Mucosa of descending colon (tissue), 3 donors: ENCODE measurements at regions not wholly inside any gene's neighbourhood (a gene's known extent, or its start where the extent isn't known, plus 50 kb on each side); places are given as distances from the start of the nearest gene placed in this dataset.

Source experiments
- ATAC-seq: fragments of 200-7000 bp; cut with Tn5 transposase; one replicate; pipeline ENCODE4 v1.9.1; 2020; ENCODE audit warnings: mild to moderate bottlenecking, moderate library complexity
- DNase-seq, 3 donors: peaks; one replicate each; pipeline ENCODE4 v3.0.0-alpha.2; 2020
- H3K36me3 ChIP-seq: fragments of 200-600 bp; one replicate; pipeline ENCODE4 v1.8.0; 2021; ENCODE audit warnings: low read depth, mild to moderate bottlenecking
- H3K4me1 ChIP-seq: fragments of 200-600 bp; one replicate; pipeline ENCODE4 v1.8.0; 2021; ENCODE audit warnings: low read depth, mild to moderate bottlenecking
- H3K4me3 ChIP-seq: fragments of 200-600 bp; one replicate; pipeline ENCODE4 v1.8.0; 2021; ENCODE audit warnings: mild to moderate bottlenecking
- H3K9me3 ChIP-seq: fragments of 200-600 bp; one replicate; pipeline ENCODE4 v1.8.0; 2021; ENCODE audit warnings: mild to moderate bottlenecking
- intact Hi-C, 2 donors: fragments of 100-400 bp; cut with DNase I in 1 of 2; cut with micrococcal nuclease in 1 of 2; formaldehyde crosslinking; loops; one replicate each; pipeline versions ENCODE4 v1.11.0 to v1.11.1; 2022; cut with DNase I, micrococcal nuclease
- TF ChIP-seq, protein P1 (sequence below): fragments of 200-600 bp; IDR thresholded peaks from one replicate; pipeline ENCODE4 v1.8.0; 2022; ENCODE audit warnings: antibody characterized with exemption, mild to moderate bottlenecking
- donor health status: DM: no; HTN: no; CAD: no; lungs with moderate emphysema.
- donor health status: DM: no; HTN: no; CAD: no.
- donor health status: DM: no; HTN: yes; CAD: no.

DNA sequence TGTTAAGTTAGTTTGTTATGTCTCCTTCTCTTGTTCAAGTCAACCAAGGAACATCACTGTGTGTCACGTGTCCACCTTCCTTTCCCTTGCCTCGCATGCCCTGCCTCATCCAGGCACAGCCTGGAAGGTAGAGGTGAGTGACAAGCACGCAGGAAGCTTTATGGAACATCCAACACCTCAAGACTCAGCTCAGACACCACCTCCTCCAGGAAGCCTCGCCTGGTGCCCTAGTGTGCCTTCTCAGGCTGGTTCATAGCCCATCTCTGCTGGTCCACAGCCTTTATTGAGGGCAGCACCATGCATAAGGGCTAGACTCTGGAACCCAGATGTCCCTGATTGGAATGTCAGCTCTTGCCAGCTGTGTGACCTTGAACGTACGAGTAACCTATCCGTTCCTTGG is 224.3 kb downstream of the ANKRD60 start:
- intact Hi-C loops: no loop called here
- peaks cover 6% of the 10 kb centered on the region for H3K4me1 ChIP-seq
- TF ChIP-seq, protein P1, sequence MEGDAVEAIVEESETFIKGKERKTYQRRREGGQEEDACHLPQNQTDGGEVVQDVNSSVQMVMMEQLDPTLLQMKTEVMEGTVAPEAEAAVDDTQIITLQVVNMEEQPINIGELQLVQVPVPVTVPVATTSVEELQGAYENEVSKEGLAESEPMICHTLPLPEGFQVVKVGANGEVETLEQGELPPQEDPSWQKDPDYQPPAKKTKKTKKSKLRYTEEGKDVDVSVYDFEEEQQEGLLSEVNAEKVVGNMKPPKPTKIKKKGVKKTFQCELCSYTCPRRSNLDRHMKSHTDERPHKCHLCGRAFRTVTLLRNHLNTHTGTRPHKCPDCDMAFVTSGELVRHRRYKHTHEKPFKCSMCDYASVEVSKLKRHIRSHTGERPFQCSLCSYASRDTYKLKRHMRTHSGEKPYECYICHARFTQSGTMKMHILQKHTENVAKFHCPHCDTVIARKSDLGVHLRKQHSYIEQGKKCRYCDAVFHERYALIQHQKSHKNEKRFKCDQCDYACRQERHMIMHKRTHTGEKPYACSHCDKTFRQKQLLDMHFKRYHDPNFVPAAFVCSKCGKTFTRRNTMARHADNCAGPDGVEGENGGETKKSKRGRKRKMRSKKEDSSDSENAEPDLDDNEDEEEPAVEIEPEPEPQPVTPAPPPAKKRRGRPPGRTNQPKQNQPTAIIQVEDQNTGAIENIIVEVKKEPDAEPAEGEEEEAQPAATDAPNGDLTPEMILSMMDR: no peak
- H3K9me3 ChIP-seq: no peaks in the 10 kb centered on the region
- H3K4me3 ChIP-seq: no peak overlapping the region
- ATAC-seq: no peak
- DNase-seq: no peak
- H3K36me3 ChIP-seq: no peaks in the 10 kb centered on the region

- Histone ChIP-seq H3K36me3 (no peaks in the 10 kb centered on the region), H3K9me3 (no peaks in the 10 kb centered on the region), H3K4me1 (peaks cover 9% of the 10 kb centered on the region), H3K4me3 (no peak overlapping the region)
- TF ChIP-seq, protein P1: no peak
- intact Hi-C loops: no loop called here
- no peak for ATAC-seq
- no peak for DNase-seq
Measured at GRCh38 chr20:58003525-58003924, 224.9 kb downstream of the ANKRD60 start.

DNA sequence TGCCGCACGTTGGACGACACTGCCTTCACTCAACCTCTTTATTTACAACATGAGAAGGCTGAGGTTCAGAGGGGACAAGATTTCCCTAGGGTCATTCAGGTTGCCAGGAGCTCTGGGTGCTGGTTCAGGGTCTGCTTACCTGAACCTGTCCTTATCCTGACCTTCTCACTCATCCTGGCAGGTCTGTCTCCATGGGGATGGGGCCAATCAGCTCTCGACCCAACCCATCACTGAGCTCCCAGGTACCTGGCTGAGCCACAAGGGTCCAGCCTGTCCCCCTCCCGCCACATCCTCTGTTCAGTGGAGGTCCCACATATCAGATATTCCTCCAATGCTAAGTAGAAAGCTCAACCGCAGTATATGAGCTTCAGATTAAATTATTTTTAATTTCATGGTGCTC is 225.6 kb downstream of the ANKRD60 start:
- intact Hi-C loops: no loop called here
- no peak for ATAC-seq
- no peaks in the 10 kb centered on the region for H3K36me3 ChIP-seq
- H3K4me1 ChIP-seq: peaks cover 9% of the 10 kb centered on the region
- H3K9me3 ChIP-seq: no peaks in the 10 kb centered on the region
- DNase-seq: no peak
- H3K4me3 ChIP-seq: no peak overlapping the region
- TF ChIP-seq, protein P1: no peak

- TF ChIP-seq, protein P1: no peak
- peaks cover 16% of the 10 kb centered on the region for H3K4me1 ChIP-seq
- no peaks in the 10 kb centered on the region for H3K9me3 ChIP-seq
- H3K4me3 ChIP-seq: no peak overlapping the region
- intact Hi-C loops: no loop called here
- no peak for DNase-seq
- H3K36me3 ChIP-seq: no peaks in the 10 kb centered on the region
- no peak for ATAC-seq
Measured at GRCh38 chr20:58001946-58002345, 226.5 kb downstream of the ANKRD60 start.

GRCh38 chr20:58001381-58001780 is 227.1 kb downstream of the ANKRD60 start:
- no peak overlapping the region for H3K4me3 ChIP-seq
- H3K4me1 ChIP-seq: peaks cover 21% of the 10 kb centered on the region
- TF ChIP-seq, protein P1: no peak
- H3K36me3 ChIP-seq: no peaks in the 10 kb centered on the region
- intact Hi-C loops: no loop called here
- H3K9me3 ChIP-seq: no peaks in the 10 kb centered on the region
- no peak for ATAC-seq
- peak in 1 of 3 donors; percentile 42 for DNase-seq

- Histone ChIP-seq H3K4me3 (no peak overlapping the region), H3K9me3 (no peaks in the 10 kb centered on the region), H3K4me1 (peaks cover 26% of the 10 kb centered on the region), H3K36me3 (no peaks in the 10 kb centered on the region)
- no peak for ATAC-seq
- no peak for DNase-seq
- intact Hi-C loops: no loop called here
- TF ChIP-seq, protein P1: no peak
Measured at GRCh38 chr20:58000861-58001260, 227.6 kb downstream of the ANKRD60 start.
